KMS-11 (cell line): ENCODE measurements at regions not wholly inside any gene's neighbourhood (a gene's known extent, or its start where the extent isn't known, plus 50 kb on each side); places are given as distances from the start of the nearest gene placed in this dataset.

Experiments
- H2AFZ ChIP-seq: fragments of 200-600 bp; sonication (generic); 2 replicates; pipeline ENCODE4 v1.6.1; 2016; ENCODE audit warnings: antibody characterized with exemption, mixed run types, low read depth
- H3K27ac ChIP-seq: fragments of 200-600 bp; sonication (generic); 2 replicates; pipeline ENCODE4 v1.6.1; 2016; ENCODE audit warnings: mild to moderate bottlenecking, mixed run types
- H3K27me3 ChIP-seq: fragments of 200-600 bp; sonication (generic); 2 replicates; pipeline ENCODE4 v1.6.1; 2017; ENCODE audit warnings: mild to moderate bottlenecking, low read depth, mixed run types, moderate library complexity; ENCODE audit not compliant: insufficient read depth
- H3K36me3 ChIP-seq: fragments of 200-600 bp; sonication (generic); 2 replicates; pipeline ENCODE4 v1.6.1; 2017; ENCODE audit warnings: mild to moderate bottlenecking, mixed run types; ENCODE audit not compliant: insufficient read depth
- H3K4me1 ChIP-seq: fragments of 200-600 bp; sonication (generic); 2 replicates; pipeline ENCODE4 v1.6.1; 2016; ENCODE audit warnings: mild to moderate bottlenecking, low read depth, mixed run types; ENCODE audit not compliant: poor library complexity, severe bottlenecking
- H3K4me2 ChIP-seq: fragments of 200-600 bp; sonication (generic); 2 replicates; pipeline ENCODE4 v1.7.0; 2016; ENCODE audit warnings: mild to moderate bottlenecking, mixed run types
- H3K4me3 ChIP-seq: fragments of 200-600 bp; sonication (generic); IDR thresholded peaks from 2 replicates; pipeline ENCODE4 v1.6.1; 2017; ENCODE audit warnings: low read depth, low read length, mixed read lengths; ENCODE audit not compliant: insufficient read depth
- H3K79me2 ChIP-seq: fragments of 200-600 bp; sonication (generic); 2 replicates; pipeline ENCODE4 v1.6.1; 2016; ENCODE audit warnings: low read depth, mixed run types; ENCODE audit not compliant: insufficient read depth
- H3K9ac ChIP-seq: fragments of 200-600 bp; sonication (generic); 2 replicates; pipeline ENCODE4 v1.6.1; 2016; ENCODE audit warnings: mild to moderate bottlenecking, mixed run types
- H4K20me1 ChIP-seq: fragments of 200-600 bp; sonication (generic); 2 replicates; pipeline ENCODE4 v1.6.1; 2016; ENCODE audit warnings: mild to moderate bottlenecking, mixed run types; ENCODE audit not compliant: insufficient read depth
- TF ChIP-seq, protein P1 (sequence below): fragments of 200-600 bp; sonication (generic); conservative IDR thresholded peaks from 2 replicates; pipeline ENCODE4 v1.6.1; 2017; ENCODE audit warnings: low read depth, mild to moderate bottlenecking, antibody characterized with exemption, low read length, moderate library complexity, mixed read lengths

DNA sequence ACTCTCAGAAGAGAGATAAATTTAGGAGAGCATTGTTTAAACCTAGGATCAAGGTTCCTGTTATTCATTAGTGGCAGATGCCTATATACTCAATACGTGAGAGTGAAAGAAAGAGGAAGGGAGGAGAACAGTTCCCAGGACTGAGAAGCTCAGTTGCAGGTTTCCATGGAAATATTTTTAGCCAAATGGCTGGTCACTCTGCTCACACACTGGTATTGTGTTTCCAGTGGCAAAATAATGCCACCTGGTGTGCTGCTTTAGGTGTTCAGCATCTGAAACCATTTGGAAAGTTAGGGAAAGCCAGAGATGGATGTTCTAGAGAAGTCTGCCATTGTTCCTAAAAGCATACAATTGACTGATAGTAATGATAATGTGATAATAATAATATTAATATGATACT, 827.7 kb downstream of the SORCS3 start:
- no peak overlapping the region for H3K27ac ChIP-seq
- no peaks in the 10 kb centered on the region for H3K36me3 ChIP-seq
- H2AFZ ChIP-seq = no peak overlapping the region
- H3K27me3 ChIP-seq = no peaks in the 10 kb centered on the region
- TF ChIP-seq, protein P1, sequence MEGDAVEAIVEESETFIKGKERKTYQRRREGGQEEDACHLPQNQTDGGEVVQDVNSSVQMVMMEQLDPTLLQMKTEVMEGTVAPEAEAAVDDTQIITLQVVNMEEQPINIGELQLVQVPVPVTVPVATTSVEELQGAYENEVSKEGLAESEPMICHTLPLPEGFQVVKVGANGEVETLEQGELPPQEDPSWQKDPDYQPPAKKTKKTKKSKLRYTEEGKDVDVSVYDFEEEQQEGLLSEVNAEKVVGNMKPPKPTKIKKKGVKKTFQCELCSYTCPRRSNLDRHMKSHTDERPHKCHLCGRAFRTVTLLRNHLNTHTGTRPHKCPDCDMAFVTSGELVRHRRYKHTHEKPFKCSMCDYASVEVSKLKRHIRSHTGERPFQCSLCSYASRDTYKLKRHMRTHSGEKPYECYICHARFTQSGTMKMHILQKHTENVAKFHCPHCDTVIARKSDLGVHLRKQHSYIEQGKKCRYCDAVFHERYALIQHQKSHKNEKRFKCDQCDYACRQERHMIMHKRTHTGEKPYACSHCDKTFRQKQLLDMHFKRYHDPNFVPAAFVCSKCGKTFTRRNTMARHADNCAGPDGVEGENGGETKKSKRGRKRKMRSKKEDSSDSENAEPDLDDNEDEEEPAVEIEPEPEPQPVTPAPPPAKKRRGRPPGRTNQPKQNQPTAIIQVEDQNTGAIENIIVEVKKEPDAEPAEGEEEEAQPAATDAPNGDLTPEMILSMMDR = no peak
- no peak overlapping the region for H3K4me3 ChIP-seq
- H3K4me1 ChIP-seq = no peaks in the 10 kb centered on the region
- H3K4me2 ChIP-seq = no peak overlapping the region
- H4K20me1 ChIP-seq = no peaks in the 10 kb centered on the region
- no peak overlapping the region for H3K9ac ChIP-seq
- H3K79me2 ChIP-seq = no peaks in the 10 kb centered on the region

DNA sequence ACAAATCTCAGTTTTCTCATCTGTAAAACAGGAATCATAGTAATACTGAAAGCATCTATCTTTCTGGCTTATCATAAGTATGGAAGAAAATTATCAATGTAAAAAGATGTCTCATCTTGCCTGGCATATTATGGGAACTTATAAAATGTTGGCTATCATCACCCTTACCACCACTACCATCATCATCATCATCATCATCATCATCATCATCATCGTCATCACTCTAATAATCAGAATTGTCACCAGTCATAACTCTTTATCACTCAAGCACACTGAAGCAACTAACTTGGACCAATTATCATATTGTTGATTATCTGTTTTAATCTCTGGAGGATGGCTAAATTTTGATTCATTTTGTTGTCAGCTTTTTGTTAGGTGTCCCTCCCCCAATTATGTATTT, 825.4 kb downstream of the SORCS3 start:
- H3K27ac ChIP-seq = no peak overlapping the region
- H3K4me1 ChIP-seq = no peaks in the 10 kb centered on the region
- H3K27me3 ChIP-seq = no peaks in the 10 kb centered on the region
- no peak overlapping the region for H2AFZ ChIP-seq
- no peak overlapping the region for H3K9ac ChIP-seq
- H3K4me2 ChIP-seq = no peak overlapping the region
- H3K79me2 ChIP-seq = no peaks in the 10 kb centered on the region
- TF ChIP-seq, protein P1 = no peak
- no peaks in the 10 kb centered on the region for H3K36me3 ChIP-seq
- no peak overlapping the region for H3K4me3 ChIP-seq
- no peaks in the 10 kb centered on the region for H4K20me1 ChIP-seq

DNA sequence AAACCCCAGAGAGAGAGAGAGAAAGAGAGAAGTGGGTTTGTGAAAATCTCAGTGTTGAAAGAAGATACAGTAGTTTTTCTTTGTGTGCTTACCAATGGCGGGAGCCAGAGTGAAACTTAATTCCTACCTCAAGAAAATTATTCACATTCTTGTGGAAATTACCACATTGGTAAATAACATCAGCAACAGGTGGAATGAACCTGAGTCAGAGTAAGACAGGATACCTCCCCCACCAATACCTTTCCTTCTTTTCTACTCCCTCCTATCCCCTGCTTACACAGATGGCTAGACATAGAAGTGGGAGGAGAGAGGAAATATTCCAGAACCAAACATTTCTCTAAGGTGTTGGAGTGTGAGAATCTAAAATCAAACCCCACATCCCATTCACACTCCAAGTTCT, 793.9 kb downstream of the SORCS3 start:
- Histone ChIP-seq H2AFZ (no peak overlapping the region), H3K79me2 (no peaks in the 10 kb centered on the region), H3K27me3 (no peaks in the 10 kb centered on the region), H3K9ac (no peak overlapping the region), H3K36me3 (no peaks in the 10 kb centered on the region), H4K20me1 (no peaks in the 10 kb centered on the region), H3K27ac (no peak overlapping the region), H3K4me3 (no peak overlapping the region), H3K4me2 (no peak overlapping the region), H3K4me1 (no peaks in the 10 kb centered on the region)
- TF ChIP-seq, protein P1 = no peak

DNA sequence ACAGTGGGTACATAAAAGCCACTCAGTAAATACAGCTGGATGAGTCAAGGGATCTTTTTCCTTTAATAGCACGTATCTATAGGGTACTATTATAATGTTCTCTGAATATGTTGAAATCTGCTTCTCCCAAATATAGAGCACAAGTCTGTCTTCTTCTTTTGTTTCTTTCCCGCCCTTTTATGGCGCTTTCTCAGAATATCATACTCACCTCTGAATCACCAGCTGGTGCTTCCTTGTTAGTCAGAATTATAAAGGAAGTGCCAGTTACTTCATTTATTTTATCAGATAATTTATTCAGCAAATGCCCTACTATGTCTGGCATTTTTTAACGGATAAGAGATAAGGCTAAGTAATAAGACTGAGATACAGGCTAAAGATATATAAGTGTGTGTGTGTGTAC, 772.9 kb downstream of the SORCS3 start:
- no peaks in the 10 kb centered on the region for H4K20me1 ChIP-seq
- no peak overlapping the region for H3K4me2 ChIP-seq
- no peak overlapping the region for H3K4me3 ChIP-seq
- no peaks in the 10 kb centered on the region for H3K36me3 ChIP-seq
- no peaks in the 10 kb centered on the region for H3K27me3 ChIP-seq
- no peak overlapping the region for H3K27ac ChIP-seq
- no peak overlapping the region for H2AFZ ChIP-seq
- no peaks in the 10 kb centered on the region for H3K79me2 ChIP-seq
- TF ChIP-seq, protein P1 = no peak
- H3K9ac ChIP-seq = no peak overlapping the region
- no peaks in the 10 kb centered on the region for H3K4me1 ChIP-seq

DNA sequence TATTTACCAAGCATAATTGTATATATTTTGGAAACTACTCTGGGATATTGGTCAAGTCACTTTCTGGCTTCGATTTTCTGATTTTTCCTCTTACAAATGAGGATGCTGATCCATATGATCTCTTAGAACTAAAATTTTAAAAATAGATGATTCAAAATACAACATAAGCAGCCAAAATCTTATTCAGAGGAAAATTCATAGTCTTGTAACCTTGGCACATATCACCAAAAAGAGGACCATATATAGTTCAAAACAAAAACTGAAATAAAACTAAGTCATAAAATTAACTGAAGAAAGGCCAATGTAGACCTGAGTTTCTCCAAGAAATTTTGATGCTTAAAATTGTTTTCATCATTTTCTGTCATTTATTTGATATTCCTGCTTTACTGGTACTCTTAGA, 768.3 kb downstream of the SORCS3 start:
- H3K27ac ChIP-seq = no peak overlapping the region
- no peaks in the 10 kb centered on the region for H3K27me3 ChIP-seq
- TF ChIP-seq, protein P1 = no peak
- no peak overlapping the region for H3K9ac ChIP-seq
- H4K20me1 ChIP-seq = no peaks in the 10 kb centered on the region
- no peaks in the 10 kb centered on the region for H3K4me1 ChIP-seq
- H3K4me2 ChIP-seq = no peak overlapping the region
- no peaks in the 10 kb centered on the region for H3K36me3 ChIP-seq
- no peak overlapping the region for H3K4me3 ChIP-seq
- H2AFZ ChIP-seq = no peak overlapping the region
- no peaks in the 10 kb centered on the region for H3K79me2 ChIP-seq
